ENCODE measurements at regions not wholly inside any gene's neighbourhood (a gene's known extent, or its start where the extent isn't known, plus 50 kb on each side); places are given as distances from the start of the nearest gene placed in this dataset.

DNA sequence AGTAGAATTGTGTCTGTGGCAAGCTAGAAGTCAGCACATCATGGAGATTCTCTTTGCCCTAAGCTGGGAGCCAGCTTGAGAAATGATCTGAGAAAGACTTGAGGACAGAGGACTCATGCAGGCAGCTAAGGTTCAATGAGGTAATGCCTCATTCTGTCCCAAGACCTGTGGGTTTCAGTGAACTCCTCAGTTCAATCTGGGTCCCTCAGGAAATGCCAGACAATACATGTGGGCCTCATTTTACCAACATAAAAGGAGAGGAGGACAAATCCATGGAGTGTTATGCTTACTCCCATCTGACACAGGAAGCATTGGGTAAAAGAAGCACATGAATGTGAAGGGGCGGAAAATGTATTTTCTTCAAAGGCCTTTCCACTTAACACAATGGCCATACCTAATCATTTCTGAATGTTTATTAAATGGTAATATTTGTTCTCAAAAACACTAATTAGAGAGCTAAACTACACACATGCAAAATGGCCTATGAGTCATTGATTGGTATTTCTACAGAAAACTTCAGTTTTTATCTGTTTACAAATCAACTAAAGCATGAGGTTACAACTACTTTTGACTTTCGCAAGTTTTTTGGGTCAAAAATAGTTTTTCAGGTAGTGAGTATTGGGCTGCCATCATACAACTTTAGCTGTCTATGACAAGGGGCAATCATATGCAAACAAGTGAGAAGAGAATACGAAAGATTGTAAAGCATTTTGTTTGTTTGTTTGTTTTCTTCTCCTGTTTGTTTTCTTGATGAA is 205.3 kb downstream of the CHRM2 start:
- no peaks in the 10 kb centered on the region for H3K27me3 ChIP-seq (ENCODE audit: control insufficient read depth in 2 of 2, insufficient read depth in 1 of 2, low read length in 1 of 2)
- 94% methylated on average over 3 of the region's 3 CpGs for WGBS
- no peak overlapping the region for H3K4me3 ChIP-seq (ENCODE audit: low read length in 2 of 2)
- H3K36me3 ChIP-seq (ENCODE audit: control insufficient read depth in 2 of 2, insufficient read depth in 2 of 2, low read length in 1 of 2), result no peaks in the 10 kb centered on the region
- no peak for DNase-seq (ENCODE audit: low read depth in 6 of 9, low spot score in 9 of 9)
- no peak overlapping the region for H3K27ac ChIP-seq (ENCODE audit: low read depth in 1 of 2, low read length in 1 of 2)
- H3K9me3 ChIP-seq (ENCODE audit: control insufficient read depth in 2 of 2, insufficient read depth in 1 of 2, low read length in 1 of 2), result no peaks in the 10 kb centered on the region
- H3K4me1 ChIP-seq (ENCODE audit: control insufficient read depth in 2 of 2, insufficient read depth in 2 of 2, low read length in 2 of 2), result no peaks in the 10 kb centered on the region
